Epithelial cell of proximal tubule (primary cell): ENCODE measurements at regions not wholly inside any gene's neighbourhood (a gene's known extent, or its start where the extent isn't known, plus 50 kb on each side); places are given as distances from the start of the nearest gene placed in this dataset.

Source experiments
- DNase-seq: peaks from one replicate; pipeline ENCODE4 v3.0.0-alpha.2; 2011; ENCODE audit warnings: low read depth
- H3K4me3 ChIP-seq: 2 replicates; pipeline ENCODE4 v1.5.1; 2011; ENCODE audit warnings: low read depth, mild to moderate bottlenecking, low read length
- TF ChIP-seq, protein P1 (sequence below): conservative IDR thresholded peaks from 2 replicates; pipeline ENCODE4 v1.5.1; 2012; ENCODE audit warnings: low read depth, mild to moderate bottlenecking, low read length

DNA sequence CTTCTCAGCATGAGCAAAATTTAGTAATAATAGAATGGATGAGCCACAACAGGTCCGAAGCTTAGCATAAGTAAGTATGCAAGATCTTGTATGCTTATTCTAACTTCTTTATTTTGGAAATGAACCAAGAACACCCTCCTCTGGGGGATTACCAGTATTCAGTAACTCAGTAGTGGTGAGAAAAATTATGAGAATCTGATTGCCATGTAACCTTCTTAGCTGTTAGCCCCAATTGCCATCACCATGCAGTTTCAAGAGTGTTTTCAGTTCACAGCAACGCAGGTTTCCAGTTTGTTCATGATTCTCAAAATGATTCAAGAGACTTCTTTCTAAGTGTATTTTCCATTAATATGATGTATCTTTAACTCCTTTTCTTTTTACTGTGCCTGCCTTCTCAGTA lies 1507.6 kb upstream of the SEL1L start:
- DNase-seq, result no peak
- TF ChIP-seq, protein P1, sequence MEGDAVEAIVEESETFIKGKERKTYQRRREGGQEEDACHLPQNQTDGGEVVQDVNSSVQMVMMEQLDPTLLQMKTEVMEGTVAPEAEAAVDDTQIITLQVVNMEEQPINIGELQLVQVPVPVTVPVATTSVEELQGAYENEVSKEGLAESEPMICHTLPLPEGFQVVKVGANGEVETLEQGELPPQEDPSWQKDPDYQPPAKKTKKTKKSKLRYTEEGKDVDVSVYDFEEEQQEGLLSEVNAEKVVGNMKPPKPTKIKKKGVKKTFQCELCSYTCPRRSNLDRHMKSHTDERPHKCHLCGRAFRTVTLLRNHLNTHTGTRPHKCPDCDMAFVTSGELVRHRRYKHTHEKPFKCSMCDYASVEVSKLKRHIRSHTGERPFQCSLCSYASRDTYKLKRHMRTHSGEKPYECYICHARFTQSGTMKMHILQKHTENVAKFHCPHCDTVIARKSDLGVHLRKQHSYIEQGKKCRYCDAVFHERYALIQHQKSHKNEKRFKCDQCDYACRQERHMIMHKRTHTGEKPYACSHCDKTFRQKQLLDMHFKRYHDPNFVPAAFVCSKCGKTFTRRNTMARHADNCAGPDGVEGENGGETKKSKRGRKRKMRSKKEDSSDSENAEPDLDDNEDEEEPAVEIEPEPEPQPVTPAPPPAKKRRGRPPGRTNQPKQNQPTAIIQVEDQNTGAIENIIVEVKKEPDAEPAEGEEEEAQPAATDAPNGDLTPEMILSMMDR, result no peak
- H3K4me3 ChIP-seq, result no peak overlapping the region

DNA sequence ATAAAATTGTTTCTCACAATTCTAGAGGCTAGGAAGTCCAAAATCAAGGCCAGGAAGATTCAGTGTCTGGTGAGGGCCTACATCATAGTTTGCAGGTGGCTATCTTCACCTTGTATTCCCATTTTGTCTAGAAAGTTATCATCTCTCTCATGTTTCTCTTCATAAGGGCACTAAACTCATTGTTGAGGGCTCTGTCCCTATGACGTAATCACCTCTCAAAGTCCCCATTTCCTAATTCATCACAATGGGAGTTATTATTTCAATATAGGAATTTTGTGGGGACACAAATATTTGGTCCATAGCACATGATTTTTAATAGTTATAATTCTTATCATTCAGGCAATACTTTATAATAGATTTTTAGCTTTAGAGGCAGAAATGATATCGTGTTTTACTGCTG lies 1509.2 kb upstream of the SEL1L start:
- H3K4me3 ChIP-seq, result no peak overlapping the region
- TF ChIP-seq, protein P1, result no peak
- DNase-seq, result no peak

DNA sequence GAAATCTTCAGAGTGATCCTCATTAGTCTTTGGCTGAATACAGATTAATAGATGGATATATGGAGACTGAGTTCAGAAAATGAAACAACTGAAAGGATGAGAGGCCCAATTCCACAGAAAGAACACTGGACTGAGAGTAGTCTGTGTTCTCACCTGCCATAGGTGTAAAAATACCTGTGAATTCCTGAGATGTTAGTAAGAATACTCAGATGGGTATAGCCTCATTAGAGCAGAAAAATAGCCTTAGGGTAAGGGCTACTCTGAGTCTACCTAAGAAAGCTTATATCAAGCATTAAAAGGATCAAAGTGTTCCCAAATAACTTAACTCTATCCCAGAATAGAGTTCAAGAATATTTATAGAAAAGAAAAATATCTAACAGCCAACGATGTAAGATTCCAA lies 1510.3 kb upstream of the SEL1L start:
- TF ChIP-seq, protein P1, result no peak
- H3K4me3 ChIP-seq, result no peak overlapping the region
- no peak for DNase-seq

DNA sequence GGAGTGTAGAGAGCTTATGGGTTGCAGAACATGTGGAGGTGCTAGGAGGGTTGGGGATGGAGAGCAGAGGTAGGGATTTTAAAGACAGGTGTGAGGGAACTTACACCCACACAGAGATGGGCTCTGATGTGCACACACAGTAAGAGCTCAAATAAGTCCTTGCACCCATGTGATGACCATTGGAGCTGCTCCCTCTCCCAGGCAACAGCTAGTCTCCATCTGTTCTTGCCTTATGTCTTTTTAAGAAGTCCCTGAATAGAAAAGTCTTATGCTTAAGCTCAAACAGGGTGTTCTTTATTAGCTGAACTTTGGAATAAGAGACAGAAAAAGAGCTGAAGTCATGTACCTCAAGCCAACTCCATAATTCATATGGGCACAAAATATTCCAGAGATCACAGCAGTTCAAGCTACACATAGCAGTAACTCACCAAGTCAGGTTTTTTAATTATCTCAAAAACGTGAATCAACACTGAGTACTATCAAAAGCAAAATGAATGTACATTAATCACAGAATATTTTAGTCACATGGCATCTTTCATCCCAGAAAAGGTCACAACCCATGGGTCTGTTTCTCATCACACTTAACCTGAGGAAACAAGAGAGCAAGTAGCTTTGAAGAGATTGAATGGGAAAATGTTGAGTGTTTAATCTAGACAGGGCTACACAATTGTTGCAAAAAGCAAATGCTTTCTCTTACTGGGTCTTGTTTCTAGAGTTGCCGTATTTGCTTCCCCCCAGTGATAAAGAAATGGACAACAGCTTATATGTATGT lies 1513.6 kb upstream of the SEL1L start:
- TF ChIP-seq, protein P1, result no peak
- no peak overlapping the region for H3K4me3 ChIP-seq
- no peak for DNase-seq

DNA sequence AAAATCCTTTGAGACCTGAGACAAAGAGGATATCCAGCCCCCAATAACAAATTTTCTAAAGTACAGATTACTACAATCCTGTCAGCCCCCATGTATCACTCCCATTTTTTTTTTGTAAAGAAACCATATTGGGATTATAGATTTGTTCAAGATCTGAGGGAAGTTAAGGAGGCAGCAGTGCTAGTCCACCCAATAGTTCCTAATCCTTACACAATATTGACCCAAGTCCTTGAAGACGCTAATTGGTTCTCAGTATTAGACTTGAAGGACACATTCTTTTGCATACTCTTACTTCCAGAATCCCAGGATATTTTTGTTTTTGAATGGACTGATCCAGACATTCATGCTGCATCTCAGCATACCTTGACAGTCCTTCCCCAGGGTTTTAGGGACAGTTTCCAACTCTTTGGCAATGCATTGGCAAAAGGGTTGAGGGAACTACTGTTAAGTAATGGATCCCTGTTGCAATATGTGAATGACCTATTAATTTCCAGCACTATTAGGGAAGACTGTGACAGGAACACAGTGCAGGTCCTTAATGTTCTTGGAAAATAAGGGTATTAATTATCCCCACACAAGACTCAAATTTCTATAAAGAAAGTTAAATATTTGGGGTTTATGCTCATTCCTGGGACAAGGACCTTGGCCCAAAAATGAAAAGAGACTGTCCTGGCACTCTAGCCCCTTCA lies 1519.5 kb upstream of the SEL1L start:
- DNase-seq, result no peak
- TF ChIP-seq, protein P1, result no peak
- no peak overlapping the region for H3K4me3 ChIP-seq

DNA sequence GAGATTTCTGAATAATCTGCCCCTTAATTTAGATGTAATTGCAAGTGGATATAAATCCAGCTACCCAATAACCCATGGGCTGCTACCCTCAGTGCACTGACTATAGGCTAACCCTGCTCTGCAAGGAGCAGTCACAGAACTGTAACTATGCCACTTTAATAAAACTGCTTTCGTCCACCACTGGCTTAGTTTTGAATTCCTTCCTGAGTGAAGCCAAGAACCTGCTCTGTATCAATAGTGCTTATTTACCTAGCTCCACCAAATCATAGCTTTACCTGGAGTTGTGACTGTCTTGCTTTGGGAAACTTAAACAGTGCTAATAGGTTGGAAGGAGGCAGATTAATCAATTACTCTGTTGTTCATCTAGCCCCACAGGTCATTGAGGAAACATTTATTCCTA lies 1524.4 kb upstream of the SEL1L start:
- no peak for DNase-seq
- H3K4me3 ChIP-seq, result no peak overlapping the region
- TF ChIP-seq, protein P1, result no peak
